Esophagus muscularis mucosa (tissue), 4 donors: ENCODE measurements at regions not wholly inside any gene's neighbourhood (a gene's known extent, or its start where the extent isn't known, plus 50 kb on each side); places are given as distances from the start of the nearest gene placed in this dataset.

Source experiments
- DNase-seq: peaks from one replicate; pipeline ENCODE4 v3.0.0-alpha.2; 2017; ENCODE audit errors: extremely low spot score
- H3K27ac ChIP-seq, 4 donors: fragments of 200-600 bp; sonication (generic); replicated peaks in 1 of 4; 1 replicate in 3 of 4; 2 replicates in 1 of 4; pipeline ENCODE4 v1.5.1; 2016 to 2019; ENCODE audit warnings: mild to moderate bottlenecking in 1 of 4
- H3K27me3 ChIP-seq, 4 donors: fragments of 200-600 bp; sonication (generic); one replicate each; pipeline versions ENCODE4 v1.5.1 to v1.6.0; 2016 to 2019
- H3K36me3 ChIP-seq, 4 donors: fragments of 200-600 bp; sonication (generic); one replicate each; pipeline ENCODE4 v1.5.1; 2016 to 2019
- H3K4me1 ChIP-seq, 4 donors: fragments of 200-600 bp; sonication (generic); one replicate each; pipeline ENCODE4 v1.5.1; 2016 to 2019
- H3K4me3 ChIP-seq, 4 donors: fragments of 200-600 bp; sonication (generic); 1 replicate in 2 of 4; 2 replicates in 2 of 4; pipeline ENCODE4 v1.5.1; 2016 to 2019; ENCODE audit warnings: mild to moderate bottlenecking in 4 of 4, moderate library complexity in 1 of 4
- H3K9me3 ChIP-seq, 4 donors: fragments of 200-600 bp; sonication (generic); 1 replicate in 3 of 4; 2 replicates in 1 of 4; pipeline ENCODE4 v1.5.1; 2016 to 2019
- EP300 ChIP-seq: sonication (generic); formaldehyde crosslinking; IDR thresholded peaks from one replicate; pipeline ENCODE4 v1.6.1; 2017; ENCODE audit warnings: antibody characterized with exemption
- POLR2A ChIP-seq: fragments of 450-650 bp; IDR thresholded peaks from one replicate; pipeline ENCODE4 v1.6.1; 2017; ENCODE audit warnings: antibody characterized with exemption, moderate library complexity, mild to moderate bottlenecking, low read depth
- POLR2AphosphoS5 ChIP-seq, 2 donors: sonication (generic); formaldehyde crosslinking; IDR thresholded peaks; one replicate each; pipeline ENCODE4 v1.6.1; 2017; ENCODE audit warnings: antibody characterized with exemption in 2 of 2
- WGBS: methylation state at CpG from one replicate; pipeline ENCODE4 v1.1.5; 2018; 5-methylcytosine and 5-hydroxymethylcytosine counted together
- intact Hi-C: fragments of 100-400 bp; cut with DNase I; formaldehyde crosslinking; loops from one replicate; pipeline ENCODE4 v1.15.1; 2023
- TF ChIP-seq, protein P1 (sequence below), 3 experiments: fragments of 200-600 bp in 2 of 3; fragments of 450-650 bp in 1 of 3; sonication (generic) in 2 of 3; IDR thresholded peaks; one replicate each; pipeline ENCODE4 v1.5.1; 2017 to 2019; ENCODE audit warnings: antibody characterized with exemption in 3 of 3, mild to moderate bottlenecking in 2 of 3, moderate library complexity in 1 of 3

DNA sequence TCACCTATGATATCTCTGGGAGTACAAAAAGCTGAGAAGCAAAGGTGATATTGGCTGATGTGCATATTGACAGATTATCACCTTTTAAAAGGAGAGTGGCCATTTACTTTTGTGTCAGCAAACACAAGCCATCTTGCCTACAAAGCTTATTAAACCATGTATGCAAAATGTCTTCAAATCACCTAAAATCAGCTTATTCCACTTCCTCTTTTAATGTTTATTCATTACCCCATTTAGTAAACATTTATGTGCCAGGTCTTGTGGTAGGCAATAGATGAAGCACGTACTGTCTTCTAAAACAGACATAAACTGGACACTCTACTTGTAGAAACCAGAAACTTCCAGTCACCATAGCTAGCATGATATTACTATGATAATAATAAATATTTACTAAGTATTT lies 354.6 kb downstream of the RBM26 start:
- H3K36me3 ChIP-seq: no peaks in the 10 kb centered on the region
- H3K27me3 ChIP-seq: no peaks in the 10 kb centered on the region
- H3K27ac ChIP-seq: no peak overlapping the region
- H3K9me3 ChIP-seq: no peaks in the 10 kb centered on the region
- no peak for DNase-seq
- 33% methylated on average over 1 of the region's 1 CpG for WGBS
- intact Hi-C loops: no loop called here
- TF ChIP-seq, protein P1, sequence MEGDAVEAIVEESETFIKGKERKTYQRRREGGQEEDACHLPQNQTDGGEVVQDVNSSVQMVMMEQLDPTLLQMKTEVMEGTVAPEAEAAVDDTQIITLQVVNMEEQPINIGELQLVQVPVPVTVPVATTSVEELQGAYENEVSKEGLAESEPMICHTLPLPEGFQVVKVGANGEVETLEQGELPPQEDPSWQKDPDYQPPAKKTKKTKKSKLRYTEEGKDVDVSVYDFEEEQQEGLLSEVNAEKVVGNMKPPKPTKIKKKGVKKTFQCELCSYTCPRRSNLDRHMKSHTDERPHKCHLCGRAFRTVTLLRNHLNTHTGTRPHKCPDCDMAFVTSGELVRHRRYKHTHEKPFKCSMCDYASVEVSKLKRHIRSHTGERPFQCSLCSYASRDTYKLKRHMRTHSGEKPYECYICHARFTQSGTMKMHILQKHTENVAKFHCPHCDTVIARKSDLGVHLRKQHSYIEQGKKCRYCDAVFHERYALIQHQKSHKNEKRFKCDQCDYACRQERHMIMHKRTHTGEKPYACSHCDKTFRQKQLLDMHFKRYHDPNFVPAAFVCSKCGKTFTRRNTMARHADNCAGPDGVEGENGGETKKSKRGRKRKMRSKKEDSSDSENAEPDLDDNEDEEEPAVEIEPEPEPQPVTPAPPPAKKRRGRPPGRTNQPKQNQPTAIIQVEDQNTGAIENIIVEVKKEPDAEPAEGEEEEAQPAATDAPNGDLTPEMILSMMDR (IDR thresholded peaks at IDR 0.05): no peak
- TF ChIP-seq POLR2A (no peak), EP300 (no peak), POLR2AphosphoS5 (IDR thresholded peaks at IDR 0.05) (no peak)
- no peak overlapping the region for H3K4me3 ChIP-seq
- H3K4me1 ChIP-seq: no peaks in the 10 kb centered on the region

DNA sequence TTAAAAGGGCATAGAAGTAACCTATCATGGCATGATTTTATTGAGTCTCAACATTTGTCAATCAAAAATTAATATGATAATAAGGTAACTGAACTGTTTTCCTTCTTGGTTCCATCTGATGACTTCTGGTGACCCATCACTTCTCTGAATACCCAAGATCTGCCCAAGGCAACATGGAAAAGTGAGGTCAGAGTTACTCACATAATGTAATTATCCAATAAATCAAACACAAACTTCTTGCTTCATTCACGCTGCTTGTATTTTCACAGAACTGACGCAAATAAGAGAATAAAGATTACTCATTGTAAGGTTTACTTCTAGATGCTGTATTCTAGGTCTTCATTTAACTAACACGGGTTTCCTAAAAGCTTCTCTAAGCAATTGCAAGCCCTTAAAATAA lies 361.6 kb downstream of the RBM26 start:
- intact Hi-C loops: no loop called here
- DNase-seq: no peak
- Histone ChIP-seq H3K4me3 (no peak overlapping the region), H3K4me1 (no peaks in the 10 kb centered on the region), H3K9me3 (no peaks in the 10 kb centered on the region), H3K27me3 (no peaks in the 10 kb centered on the region), H3K36me3 (no peaks in the 10 kb centered on the region), H3K27ac (no peak overlapping the region)
- TF ChIP-seq EP300: no peak
- 76% methylated on average over 3 of the region's 3 CpGs for WGBS

DNA sequence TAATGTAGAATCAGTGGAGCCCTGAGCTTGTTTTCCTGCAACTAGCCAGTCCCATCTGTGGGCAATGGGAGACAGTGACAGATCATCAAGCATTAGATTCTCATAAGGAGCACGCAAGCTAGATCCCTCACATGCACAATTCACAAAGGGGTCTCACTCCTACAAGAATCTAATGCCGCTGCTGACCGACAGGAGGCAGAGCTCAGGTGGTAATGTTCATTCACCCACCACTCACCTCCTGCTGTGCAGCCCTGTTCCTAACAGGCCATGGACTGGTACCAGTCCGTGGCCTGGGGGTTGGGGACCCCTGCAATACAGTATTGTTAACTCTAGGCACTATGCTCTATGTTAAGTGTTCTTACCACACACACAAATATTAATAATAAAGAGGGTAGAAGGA lies 362.8 kb downstream of the RBM26 start:
- Histone ChIP-seq H3K4me3 (no peak overlapping the region), H3K36me3 (no peaks in the 10 kb centered on the region), H3K4me1 (no peaks in the 10 kb centered on the region), H3K27ac (no peak overlapping the region), H3K27me3 (no peaks in the 10 kb centered on the region), H3K9me3 (no peaks in the 10 kb centered on the region)
- DNase-seq: no peak
- intact Hi-C loops: no loop called here
- no peak for TF ChIP-seq EP300
- WGBS: 70% methylated on average over 2 of the region's 4 CpGs

DNA sequence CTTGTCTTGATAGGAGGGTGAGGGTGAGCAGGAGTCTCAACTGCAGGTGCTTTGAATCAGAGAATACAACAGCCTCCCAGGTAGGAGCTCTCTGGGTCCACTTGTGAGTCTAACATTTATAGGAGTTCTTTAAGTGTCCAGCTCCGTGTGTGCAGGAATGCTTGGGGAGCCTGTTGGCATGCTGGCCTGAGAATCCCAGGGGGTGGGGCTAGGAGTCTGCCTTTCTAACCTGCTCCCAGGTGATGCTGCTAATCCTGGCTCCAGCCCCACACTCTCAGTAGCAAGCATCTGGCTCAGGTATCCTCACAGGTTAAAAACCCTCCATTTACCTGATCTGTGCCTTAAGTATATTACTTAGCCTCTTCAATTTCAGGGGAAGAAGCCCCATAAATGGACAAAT lies 368.9 kb downstream of the RBM26 start:
- Histone ChIP-seq H3K4me1 (no peaks in the 10 kb centered on the region), H3K4me3 (no peak overlapping the region)
- no peak for DNase-seq

DNA sequence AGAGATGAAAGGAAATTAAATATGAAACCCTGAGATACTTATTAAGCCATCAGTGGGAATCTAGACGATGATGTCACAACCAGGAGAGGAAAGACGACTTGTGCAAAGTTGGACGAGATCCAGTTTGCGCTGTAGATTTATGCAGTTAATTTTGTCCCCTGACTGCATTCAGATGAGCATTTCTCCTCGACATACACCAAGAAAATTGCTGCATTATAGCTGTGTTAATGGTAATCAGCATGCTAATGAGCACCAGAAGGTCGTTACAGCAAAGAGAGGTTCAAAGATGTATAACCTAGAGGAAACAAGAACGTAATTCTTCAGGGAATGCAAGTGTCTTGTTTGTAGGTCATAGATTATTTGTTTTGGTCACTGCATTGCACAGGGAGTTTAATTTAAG lies 371.7 kb downstream of the RBM26 start:
- no peaks in the 10 kb centered on the region for H3K36me3 ChIP-seq
- H3K4me3 ChIP-seq: no peak overlapping the region
- H3K27ac ChIP-seq: no peak overlapping the region
- no peaks in the 10 kb centered on the region for H3K27me3 ChIP-seq
- no peak for DNase-seq
- 72% methylated on average over 7 of the region's 7 CpGs for WGBS
- TF ChIP-seq POLR2A (no peak), POLR2AphosphoS5 (IDR thresholded peaks at IDR 0.05) (no peak), EP300 (no peak)
- TF ChIP-seq, protein P1 (IDR thresholded peaks at IDR 0.05): no peak
- H3K9me3 ChIP-seq: no peaks in the 10 kb centered on the region
- intact Hi-C loops: no loop called here
- H3K4me1 ChIP-seq: no peaks in the 10 kb centered on the region

More for the DNA sequence above, 368.9 kb downstream of the RBM26 start:
- intact Hi-C loops: no loop called here
- H3K9me3 ChIP-seq: no peaks in the 10 kb centered on the region
- H3K36me3 ChIP-seq: no peaks in the 10 kb centered on the region
- no peak for TF ChIP-seq POLR2A
- no peak overlapping the region for H3K27ac ChIP-seq
- WGBS: no CpG with 5 or more reads among the region's 1 CpG
- no peaks in the 10 kb centered on the region for H3K27me3 ChIP-seq

DNA sequence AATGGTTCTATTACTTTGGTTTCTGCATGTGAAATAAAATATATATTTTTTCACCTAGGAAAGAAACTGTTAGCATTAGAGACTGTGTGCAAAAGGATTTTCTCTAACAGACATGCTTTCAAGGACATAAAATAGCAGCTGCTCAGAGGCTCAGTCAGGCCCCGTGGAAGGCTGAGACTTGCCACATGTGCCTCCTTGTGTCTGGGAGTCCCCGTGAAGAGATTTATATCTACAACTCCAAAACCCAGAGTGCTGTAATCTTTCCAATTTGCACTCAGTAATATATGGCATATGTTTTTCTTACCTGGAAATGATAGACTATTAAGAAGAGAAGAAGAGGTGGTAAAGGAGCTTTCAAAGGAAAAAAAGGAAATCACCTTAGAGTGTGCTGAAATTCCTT lies 371.6 kb upstream of the OBI1 start:
- Histone ChIP-seq H3K27me3 (no peaks in the 10 kb centered on the region), H3K4me3 (no peak overlapping the region), H3K27ac (no peak overlapping the region), H3K9me3 (no peaks in the 10 kb centered on the region), H3K36me3 (no peaks in the 10 kb centered on the region), H3K4me1 (no peaks in the 10 kb centered on the region)
- TF ChIP-seq POLR2A: no peak
- no peak for TF ChIP-seq EP300
- no peak for TF ChIP-seq POLR2AphosphoS5 (IDR thresholded peaks at IDR 0.05)
- TF ChIP-seq, protein P1 (IDR thresholded peaks at IDR 0.05): no peak
- intact Hi-C loops: no loop called here
- no peak for DNase-seq
- 49% methylated on average over 2 of the region's 2 CpGs for WGBS
